ENCODE measurements at regions not wholly inside any gene's neighbourhood (a gene's known extent, or its start where the extent isn't known, plus 50 kb on each side); places are given as distances from the start of the nearest gene placed in this dataset.
"Not testable (repeated sequence)": the region's sequence is repeated elsewhere in the genome, so short reads cannot be mapped to it uniquely, and the experiment has no call there.

DNA sequence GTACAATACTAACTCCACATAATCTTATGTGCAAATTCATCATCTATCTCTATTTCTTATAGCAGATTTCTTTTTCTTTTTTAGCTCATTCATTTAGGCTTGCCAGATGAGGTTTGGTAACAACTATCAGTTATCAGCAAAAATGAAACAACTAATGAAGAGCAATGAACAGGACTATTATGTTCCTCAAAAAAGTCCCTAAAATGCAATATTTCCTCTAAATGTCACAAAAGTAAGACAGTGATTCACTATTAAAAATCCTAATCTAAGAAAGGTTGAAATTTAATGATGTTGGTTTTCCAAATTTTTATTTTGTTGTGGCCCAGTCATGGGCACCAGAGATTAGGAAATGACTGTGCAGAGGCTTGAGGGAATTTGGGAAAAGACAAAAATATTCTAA, 135.3 kb downstream of the PPIAL4G start:
- no peaks in the 10 kb centered on the region for H3K36me3 ChIP-seq (ENCODE audit: control insufficient read depth, insufficient read depth, low read length)
- no peak for DNase-seq (ENCODE audit: low read depth)
- peaks cover 12% of the 10 kb centered on the region for H3K27me3 ChIP-seq (ENCODE audit: control insufficient read depth, insufficient read depth, low read length)
- no peak overlapping the region for H3K4me3 ChIP-seq (ENCODE audit: low read depth, low read length)
- TF ChIP-seq, protein P1, sequence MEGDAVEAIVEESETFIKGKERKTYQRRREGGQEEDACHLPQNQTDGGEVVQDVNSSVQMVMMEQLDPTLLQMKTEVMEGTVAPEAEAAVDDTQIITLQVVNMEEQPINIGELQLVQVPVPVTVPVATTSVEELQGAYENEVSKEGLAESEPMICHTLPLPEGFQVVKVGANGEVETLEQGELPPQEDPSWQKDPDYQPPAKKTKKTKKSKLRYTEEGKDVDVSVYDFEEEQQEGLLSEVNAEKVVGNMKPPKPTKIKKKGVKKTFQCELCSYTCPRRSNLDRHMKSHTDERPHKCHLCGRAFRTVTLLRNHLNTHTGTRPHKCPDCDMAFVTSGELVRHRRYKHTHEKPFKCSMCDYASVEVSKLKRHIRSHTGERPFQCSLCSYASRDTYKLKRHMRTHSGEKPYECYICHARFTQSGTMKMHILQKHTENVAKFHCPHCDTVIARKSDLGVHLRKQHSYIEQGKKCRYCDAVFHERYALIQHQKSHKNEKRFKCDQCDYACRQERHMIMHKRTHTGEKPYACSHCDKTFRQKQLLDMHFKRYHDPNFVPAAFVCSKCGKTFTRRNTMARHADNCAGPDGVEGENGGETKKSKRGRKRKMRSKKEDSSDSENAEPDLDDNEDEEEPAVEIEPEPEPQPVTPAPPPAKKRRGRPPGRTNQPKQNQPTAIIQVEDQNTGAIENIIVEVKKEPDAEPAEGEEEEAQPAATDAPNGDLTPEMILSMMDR (IDR thresholded peaks at IDR 0.05; ENCODE audit: insufficient read depth, low read length, poor library complexity, severe bottlenecking): no peak

DNA sequence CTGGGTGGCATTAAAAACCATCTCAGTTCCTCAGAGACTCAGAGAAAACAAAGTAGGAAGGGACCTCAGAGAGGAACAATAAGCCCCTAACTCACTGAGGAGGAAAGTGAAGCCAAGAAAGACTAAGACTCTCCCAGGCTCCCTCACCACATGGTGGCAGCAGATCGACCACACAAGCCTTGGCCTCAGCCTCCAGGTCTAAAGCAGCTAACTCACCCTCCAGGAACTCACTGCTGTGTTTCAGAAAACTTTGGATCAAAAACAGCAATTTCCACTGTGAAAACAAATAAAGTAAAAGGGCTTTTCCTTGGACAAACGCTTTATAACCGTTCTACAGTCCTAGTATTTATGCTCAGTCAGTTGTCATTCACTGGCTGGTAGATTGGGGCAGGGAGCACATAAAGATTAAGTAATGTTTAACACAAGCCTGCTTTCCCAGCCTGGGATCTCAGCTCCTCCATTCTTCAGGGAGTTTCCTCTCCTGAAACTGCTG, 137.4 kb downstream of the PPIAL4G start:
- DNase-seq (ENCODE audit: low read depth); H3K36me3 ChIP-seq (ENCODE audit: control insufficient read depth, insufficient read depth, low read length); H3K4me3 ChIP-seq (ENCODE audit: low read depth, low read length); H3K27me3 ChIP-seq (ENCODE audit: control insufficient read depth, insufficient read depth, low read length): not testable (repeated sequence)
- TF ChIP-seq, protein P1 (IDR thresholded peaks at IDR 0.05; ENCODE audit: insufficient read depth, low read length, poor library complexity, severe bottlenecking): peak; percentile 65

DNA sequence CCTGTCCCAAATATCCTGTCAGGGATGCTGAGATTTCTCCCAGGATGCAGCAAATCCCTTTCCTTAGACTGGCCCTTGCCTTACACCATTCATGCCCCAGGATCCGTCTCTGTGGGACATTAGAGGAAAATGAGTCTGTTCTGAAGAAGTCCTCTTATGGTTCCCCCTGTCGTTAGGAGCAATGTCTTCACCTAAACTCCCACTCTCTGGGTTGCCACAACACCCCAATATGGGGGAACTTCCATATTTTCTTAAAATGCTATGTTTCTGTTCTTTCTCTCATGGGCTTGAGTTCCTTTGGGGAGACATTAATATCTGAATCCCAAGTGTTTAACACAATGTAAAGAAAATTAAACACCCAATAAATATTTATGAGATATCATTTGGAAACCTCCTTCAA, 138.5 kb downstream of the PPIAL4G start:
- DNase-seq (ENCODE audit: low read depth); H3K4me3 ChIP-seq (ENCODE audit: low read depth, low read length); H3K36me3 ChIP-seq (ENCODE audit: control insufficient read depth, insufficient read depth, low read length); H3K27me3 ChIP-seq (ENCODE audit: control insufficient read depth, insufficient read depth, low read length): not testable (repeated sequence)

DNA sequence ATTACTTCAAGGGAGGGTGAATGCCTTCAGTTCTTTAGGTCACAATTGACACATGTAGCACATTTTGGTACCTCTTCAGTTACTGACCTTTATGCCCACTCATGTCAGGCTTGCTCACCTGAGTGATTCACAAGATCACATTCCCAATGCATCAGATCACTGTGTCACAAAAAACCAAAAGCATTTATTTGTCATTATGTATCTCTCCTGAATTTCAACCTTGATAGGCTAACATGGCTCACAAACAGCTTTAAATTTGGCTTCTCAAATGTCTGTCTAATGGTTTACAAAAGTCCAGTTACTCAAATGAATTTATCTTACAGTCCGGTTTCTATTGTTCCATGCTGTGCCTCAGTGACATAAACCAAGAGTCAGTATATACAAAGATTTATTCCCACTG, 141.4 kb downstream of the PPIAL4G start:
- not testable (repeated sequence) for H3K4me3 ChIP-seq (ENCODE audit: low read depth, low read length); DNase-seq (ENCODE audit: low read depth)

DNA sequence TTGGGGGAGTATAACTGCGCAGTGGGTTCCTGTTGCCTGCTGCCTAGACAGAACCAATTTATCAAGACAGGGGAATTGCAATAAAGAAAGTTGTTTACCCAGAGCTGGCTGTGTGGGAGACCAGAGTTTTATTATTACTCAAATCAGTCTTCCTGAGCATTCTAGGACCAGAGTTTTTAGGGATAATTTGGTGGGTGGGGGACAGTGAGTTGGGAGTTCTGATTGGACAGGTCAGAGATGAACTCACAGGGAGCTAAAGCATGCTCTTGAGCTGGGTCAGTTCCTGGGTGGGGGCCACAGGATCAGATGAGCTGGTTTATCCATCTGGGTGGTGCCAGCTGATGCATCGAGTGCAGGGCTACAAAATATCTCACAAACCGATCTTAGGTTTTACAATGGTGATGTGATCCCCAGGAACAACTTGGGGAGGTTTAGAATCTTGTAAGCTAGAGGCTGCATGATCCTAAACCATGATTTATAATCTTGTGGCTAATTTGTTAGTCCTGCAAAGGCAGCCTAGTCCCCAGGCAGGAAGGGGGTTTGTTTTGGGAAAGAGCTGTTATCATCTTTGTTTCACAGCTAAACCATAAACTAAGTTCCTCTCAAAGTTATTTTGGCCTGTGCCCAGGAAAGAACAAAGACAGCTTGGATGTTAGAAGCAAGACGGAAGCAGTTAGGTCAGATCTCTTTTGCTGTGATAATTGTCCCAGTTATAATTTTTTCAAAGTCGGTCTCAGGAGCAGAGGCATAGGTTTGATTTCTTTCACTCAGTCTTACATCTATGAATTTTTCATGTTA, 146.8 kb downstream of the PPIAL4G start:
- not testable (repeated sequence) for H3K4me3 ChIP-seq (ENCODE audit: low read depth, low read length)

More for the DNA sequence above, 141.4 kb downstream of the PPIAL4G start:
- not testable (repeated sequence) for H3K27me3 ChIP-seq (ENCODE audit: control insufficient read depth, insufficient read depth, low read length); H3K36me3 ChIP-seq (ENCODE audit: control insufficient read depth, insufficient read depth, low read length)

DNA sequence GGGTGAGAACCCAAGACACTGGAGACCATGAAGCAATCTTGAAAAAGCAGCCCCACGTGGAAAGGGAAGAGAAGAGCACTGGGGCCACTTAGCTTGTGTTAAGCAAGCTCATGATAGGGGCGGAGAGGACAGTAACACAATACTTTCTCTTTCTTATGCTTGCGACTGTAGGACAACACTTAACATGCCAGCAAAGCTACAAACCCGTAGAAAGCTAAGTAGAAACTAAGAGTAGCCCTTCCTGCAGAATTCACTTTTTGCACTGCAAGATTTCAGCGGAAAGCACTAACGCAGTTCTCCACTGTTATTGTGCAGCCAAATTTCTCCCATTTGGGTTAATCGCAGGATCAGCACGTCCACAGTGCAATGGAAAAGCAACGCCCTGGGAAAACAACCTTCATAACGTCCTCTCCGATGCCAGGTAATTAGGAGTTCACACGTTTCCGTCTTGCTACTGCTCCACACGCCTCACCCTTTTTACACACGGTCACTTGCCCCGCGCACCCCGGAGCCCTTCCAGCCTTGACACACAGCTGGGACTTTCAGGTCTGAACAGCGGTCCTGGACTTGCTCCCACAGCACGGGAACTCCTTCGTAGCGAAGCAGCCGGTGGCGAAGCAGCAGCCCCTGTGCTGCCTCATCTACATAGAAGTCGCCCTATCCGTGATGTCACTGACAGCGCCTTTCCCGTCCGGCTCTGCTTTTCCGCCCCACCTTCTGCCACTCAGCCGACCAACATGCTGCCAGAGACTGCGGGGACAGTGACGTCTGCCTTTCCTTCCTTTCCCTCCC, 148.6 kb downstream of the PPIAL4G start:
- DNase-seq (ENCODE audit: low read depth): peak; percentile 92
- Histone ChIP-seq H3K36me3 (ENCODE audit: control insufficient read depth, insufficient read depth, low read length) (no peaks in the 10 kb centered on the region), H3K27me3 (ENCODE audit: control insufficient read depth, insufficient read depth, low read length) (peaks cover 3% of the 10 kb centered on the region), H3K4me3 (ENCODE audit: low read depth, low read length) (peak overlapping the region; percentile 38)
- TF ChIP-seq, protein P1 (IDR thresholded peaks at IDR 0.05; ENCODE audit: insufficient read depth, low read length, poor library complexity, severe bottlenecking): no peak

More for the DNA sequence above, 146.8 kb downstream of the PPIAL4G start:
- not testable (repeated sequence) for DNase-seq (ENCODE audit: low read depth); H3K27me3 ChIP-seq (ENCODE audit: control insufficient read depth, insufficient read depth, low read length); H3K36me3 ChIP-seq (ENCODE audit: control insufficient read depth, insufficient read depth, low read length)

DNA sequence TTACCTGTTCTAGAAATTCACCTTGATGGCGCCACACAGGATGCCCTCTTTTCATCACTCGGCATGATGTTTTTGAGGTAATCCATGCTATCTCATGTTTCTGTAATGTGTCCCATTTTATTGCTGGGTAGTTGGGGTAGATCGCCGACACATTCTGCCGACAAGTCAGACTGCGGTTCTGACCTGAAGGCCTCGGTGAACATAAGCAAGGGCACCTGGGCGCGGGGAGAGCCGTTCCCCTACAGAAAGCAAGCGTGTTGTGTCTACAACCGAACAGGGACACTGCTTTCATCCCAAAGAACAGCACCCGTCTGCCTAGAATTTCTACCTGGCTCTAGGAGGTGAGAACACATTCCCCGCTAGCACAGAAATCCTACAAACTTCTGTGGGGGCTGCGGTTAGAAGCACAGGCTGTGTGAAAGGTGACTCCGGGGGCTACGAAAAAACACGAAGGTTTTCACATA, 149.2 kb downstream of the PPIAL4G start:
- Histone ChIP-seq H3K36me3 (ENCODE audit: control insufficient read depth, insufficient read depth, low read length) (no peaks in the 10 kb centered on the region), H3K4me3 (ENCODE audit: low read depth, low read length) (peak overlapping the region; percentile 38), H3K27me3 (ENCODE audit: control insufficient read depth, insufficient read depth, low read length) (peaks cover 7% of the 10 kb centered on the region)
- TF ChIP-seq, protein P1 (IDR thresholded peaks at IDR 0.05; ENCODE audit: insufficient read depth, low read length, poor library complexity, severe bottlenecking): no peak
- DNase-seq (ENCODE audit: low read depth): no peak
